LNCAP (cell line): ENCODE measurements at regions not wholly inside any gene's neighbourhood (a gene's known extent, or its start where the extent isn't known, plus 50 kb on each side); places are given as distances from the start of the nearest gene placed in this dataset.

Experiments used
- TF ChIP-seq, protein P1 (sequence below): fragments of 450-650 bp; IDR thresholded peaks from 2 replicates; pipeline ENCODE4 v1.5.1; 2017; ENCODE audit warnings: mild to moderate bottlenecking

DNA sequence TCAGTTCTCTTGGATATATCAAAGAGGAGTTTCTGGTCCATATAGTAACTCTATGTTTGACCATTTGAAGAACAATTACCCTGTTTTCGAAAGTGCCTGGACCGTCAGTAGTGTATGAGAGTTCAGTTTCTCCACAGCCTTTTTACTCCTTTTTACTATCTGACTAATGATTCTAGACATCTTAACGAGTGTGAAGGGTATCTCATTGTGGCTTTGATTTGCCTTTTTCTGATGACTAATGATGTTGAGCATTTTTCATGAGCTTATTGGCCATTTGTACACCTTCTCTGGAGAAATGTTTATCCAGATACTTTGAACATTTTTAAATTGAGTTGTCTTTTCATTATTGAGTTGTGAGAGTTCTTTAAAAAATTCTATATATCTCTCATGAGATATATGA lies 114.9 kb upstream of the ATXN1 start:
- TF ChIP-seq, protein P1, sequence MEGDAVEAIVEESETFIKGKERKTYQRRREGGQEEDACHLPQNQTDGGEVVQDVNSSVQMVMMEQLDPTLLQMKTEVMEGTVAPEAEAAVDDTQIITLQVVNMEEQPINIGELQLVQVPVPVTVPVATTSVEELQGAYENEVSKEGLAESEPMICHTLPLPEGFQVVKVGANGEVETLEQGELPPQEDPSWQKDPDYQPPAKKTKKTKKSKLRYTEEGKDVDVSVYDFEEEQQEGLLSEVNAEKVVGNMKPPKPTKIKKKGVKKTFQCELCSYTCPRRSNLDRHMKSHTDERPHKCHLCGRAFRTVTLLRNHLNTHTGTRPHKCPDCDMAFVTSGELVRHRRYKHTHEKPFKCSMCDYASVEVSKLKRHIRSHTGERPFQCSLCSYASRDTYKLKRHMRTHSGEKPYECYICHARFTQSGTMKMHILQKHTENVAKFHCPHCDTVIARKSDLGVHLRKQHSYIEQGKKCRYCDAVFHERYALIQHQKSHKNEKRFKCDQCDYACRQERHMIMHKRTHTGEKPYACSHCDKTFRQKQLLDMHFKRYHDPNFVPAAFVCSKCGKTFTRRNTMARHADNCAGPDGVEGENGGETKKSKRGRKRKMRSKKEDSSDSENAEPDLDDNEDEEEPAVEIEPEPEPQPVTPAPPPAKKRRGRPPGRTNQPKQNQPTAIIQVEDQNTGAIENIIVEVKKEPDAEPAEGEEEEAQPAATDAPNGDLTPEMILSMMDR = no peak

DNA sequence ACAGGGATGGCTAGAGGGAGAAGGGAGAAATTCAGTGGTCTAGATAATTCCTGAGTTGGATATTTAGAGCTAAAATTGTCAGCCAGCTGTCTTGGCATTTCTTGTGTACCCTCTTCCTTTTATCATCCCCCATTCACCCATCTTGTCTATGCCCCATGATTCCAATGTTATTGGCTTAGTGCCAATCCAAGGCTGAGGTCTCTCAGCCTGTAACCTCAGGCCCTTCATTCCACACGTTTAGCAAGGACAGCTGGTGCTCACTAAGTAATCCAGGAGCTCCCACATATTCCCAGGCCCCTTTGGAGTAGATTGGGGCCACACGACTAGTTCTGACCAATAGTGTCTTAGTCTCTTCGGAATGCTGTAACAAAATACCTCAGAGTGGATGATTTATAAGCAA lies 112.4 kb upstream of the ATXN1 start:
- TF ChIP-seq, protein P1 = no peak

DNA sequence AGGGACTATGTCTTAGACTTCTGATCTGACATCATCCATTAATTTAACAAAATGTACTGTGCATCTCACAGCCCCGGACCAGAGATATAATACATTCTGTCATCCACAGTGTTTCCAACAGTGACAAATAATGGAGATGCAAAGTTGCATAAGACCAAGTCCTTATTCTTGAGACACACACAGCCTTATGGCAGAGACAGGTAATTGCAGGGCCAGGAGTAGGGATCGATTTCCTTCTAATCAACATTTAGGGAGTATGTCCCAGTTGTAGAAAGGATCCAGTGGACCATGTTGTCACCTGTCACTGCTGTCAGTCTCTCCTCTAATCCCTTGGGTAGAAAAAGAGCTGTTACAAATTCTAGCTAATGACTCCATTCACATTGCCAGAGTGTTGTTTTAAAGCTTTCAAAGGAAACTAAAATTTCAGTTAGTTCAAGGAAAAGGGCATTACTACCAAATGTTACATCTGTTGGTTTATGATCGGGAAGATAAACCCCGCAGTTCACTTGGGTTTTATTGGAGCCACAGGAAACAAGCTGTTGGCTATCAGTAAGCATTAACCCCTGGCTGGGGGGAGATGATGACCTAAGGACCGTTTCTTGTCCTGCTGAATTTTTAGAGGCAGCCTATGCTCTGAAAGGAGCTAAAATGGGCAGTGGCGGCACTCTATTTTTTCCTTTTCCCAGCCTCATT lies 111.4 kb upstream of the ATXN1 start:
- TF ChIP-seq, protein P1 = no peak

DNA sequence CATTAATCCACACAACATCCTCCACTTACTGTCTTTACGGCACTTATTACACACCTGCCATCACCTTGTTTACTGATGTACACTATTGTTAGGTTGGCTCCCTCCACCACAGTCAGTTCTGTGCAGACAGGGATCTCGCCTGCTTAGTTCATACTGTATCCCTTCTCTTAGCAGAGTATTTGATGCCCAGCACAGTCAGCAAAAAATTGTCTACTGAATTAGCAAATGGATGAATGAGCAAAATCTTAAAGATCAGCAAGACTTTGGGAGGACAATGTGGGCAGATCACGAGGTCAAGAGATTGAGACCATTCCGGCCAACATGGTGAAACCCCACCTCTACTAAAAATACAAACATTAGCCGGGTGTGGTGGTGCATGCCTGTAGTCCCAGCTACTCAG lies 109.8 kb upstream of the ATXN1 start:
- TF ChIP-seq, protein P1 = no peak

DNA sequence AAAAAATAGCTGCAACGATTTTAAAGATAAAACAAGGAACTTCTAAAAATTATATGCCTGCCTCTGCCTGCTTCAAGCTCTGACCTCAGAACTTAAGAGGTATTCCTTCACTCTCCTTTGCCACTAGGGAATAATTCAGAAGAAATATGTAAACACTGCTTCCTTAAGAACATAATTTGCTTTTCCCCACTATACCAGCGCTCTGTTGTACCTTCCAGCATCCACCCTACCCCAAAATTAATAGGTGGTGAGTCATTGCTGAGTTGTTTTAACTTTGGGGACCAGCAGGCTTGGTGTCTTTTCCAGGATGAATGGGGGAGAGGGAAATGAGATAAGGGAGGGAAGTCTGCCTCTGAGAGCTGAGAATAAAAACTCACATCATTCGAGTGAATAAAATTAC lies 107.7 kb upstream of the ATXN1 start:
- TF ChIP-seq, protein P1 = no peak

DNA sequence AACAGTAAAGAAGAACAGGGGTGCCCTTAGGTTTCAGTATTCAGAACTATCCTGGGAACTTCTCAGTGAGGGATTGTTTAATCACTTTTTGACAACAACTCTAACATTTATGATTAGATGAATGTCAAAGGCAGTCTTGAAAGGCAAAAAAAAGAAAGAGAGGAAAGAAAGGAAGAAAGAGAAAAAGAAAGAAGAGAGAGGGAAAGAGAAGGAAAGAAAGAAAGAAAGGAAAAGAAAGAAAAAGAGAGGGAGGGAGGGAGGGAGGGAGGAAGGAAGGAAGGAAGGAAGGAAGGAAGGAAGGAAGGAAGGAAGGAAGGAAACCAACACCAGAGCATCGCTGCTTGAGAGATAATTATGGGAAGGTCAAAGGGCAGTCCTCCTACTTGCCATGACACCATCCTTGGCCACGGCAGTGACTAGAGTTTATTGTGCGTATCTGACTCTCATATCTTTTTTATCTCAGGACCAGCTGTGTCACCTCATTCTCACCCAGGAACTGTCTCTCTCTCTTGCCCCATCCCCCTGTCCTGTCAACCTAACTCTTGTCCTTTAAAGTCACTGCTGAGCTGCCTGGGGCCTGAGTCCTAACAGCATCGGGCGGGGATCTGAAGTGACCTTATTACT lies 96.8 kb upstream of the ATXN1 start:
- TF ChIP-seq, protein P1 = no peak

DNA sequence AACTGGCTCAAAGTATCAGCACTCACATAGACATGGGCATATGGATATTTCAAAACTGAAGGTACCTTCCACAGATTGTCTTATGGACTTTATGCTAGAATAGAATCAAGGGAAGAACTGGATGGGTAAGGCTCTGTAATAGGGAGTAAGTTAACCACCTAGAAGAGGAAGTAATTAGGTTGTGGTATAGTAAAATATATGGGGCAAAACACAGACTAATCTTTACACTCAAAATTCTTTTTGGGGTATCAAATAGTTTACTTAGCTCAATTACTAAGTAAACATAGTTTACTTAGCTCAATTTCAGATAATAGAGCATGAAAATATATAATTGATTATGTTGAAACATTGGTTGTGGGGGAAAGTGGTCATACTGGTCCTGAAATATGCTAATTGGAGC lies 94.2 kb upstream of the ATXN1 start:
- TF ChIP-seq, protein P1 = no peak
